Tongue (tissue), 1 donor: ENCODE measurements at regions not wholly inside any gene's neighbourhood (a gene's known extent, or its start where the extent isn't known, plus 50 kb on each side); places are given as distances from the start of the nearest gene placed in this dataset.
"Not testable (repeated sequence)": the region's sequence is repeated elsewhere in the genome, so short reads cannot be mapped to it uniquely, and the experiment has no call there.

Source experiments
- DNase-seq: peaks from one replicate; pipeline ENCODE4 v3.0.0-alpha.2; 2015

- DNase-seq, result no peak
These were observed 187.3 kb downstream of the CYB561 start for GRCh38 chr17:63258785-63259184.

GRCh38 chr17:63262751-63263476 lies 183.2 kb downstream of the CYB561 start:
- no peak for DNase-seq

- DNase-seq, result no peak
These were observed 180.6 kb downstream of the CYB561 start for GRCh38 chr17:63265526-63265925.

- no peak for DNase-seq
These were observed 178.3 kb downstream of the CYB561 start for GRCh38 chr17:63267846-63268245.

- DNase-seq, result no peak
These were observed 177.3 kb downstream of the CYB561 start for GRCh38 chr17:63268827-63269226.

- no peak for DNase-seq
These were observed 175.5 kb downstream of the CYB561 start for GRCh38 chr17:63270610-63271009.

- DNase-seq, result peak; percentile 54
These were observed 172.0 kb downstream of the CYB561 start for GRCh38 chr17:63274146-63274545.

GRCh38 chr17:63275318-63275970 lies 170.7 kb downstream of the CYB561 start:
- no peak for DNase-seq

GRCh38 chr17:63275971-63276745 lies 169.9 kb downstream of the CYB561 start:
- peak; percentile 42 for DNase-seq

GRCh38 chr17:63276821-63277220 lies 169.3 kb downstream of the CYB561 start:
- no peak for DNase-seq

GRCh38 chr17:63277629-63278028 lies 168.5 kb downstream of the CYB561 start:
- no peak for DNase-seq

- DNase-seq, result no peak
These were observed 167.2 kb downstream of the CYB561 start for GRCh38 chr17:63278728-63279442.

GRCh38 chr17:63279498-63280230 lies 166.4 kb downstream of the CYB561 start:
- DNase-seq, result no peak

GRCh38 chr17:63282455-63282854 lies 163.7 kb downstream of the CYB561 start:
- no peak for DNase-seq

GRCh38 chr17:63285551-63285950 lies 160.6 kb downstream of the CYB561 start:
- DNase-seq, result no peak

GRCh38 chr17:63286254-63286653 lies 159.9 kb downstream of the CYB561 start:
- DNase-seq, result no peak

- not testable (repeated sequence) for DNase-seq
These were observed 159.1 kb downstream of the CYB561 start for GRCh38 chr17:63287006-63287405.

GRCh38 chr17:63289931-63290330 lies 156.2 kb downstream of the CYB561 start:
- DNase-seq, result no peak

GRCh38 chr17:63290351-63290750 lies 155.8 kb downstream of the CYB561 start:
- DNase-seq, result no peak

GRCh38 chr17:63290784-63291183 lies 155.3 kb downstream of the CYB561 start:
- DNase-seq, result no peak

GRCh38 chr17:63291258-63291657 lies 154.8 kb downstream of the CYB561 start:
- DNase-seq, result no peak

GRCh38 chr17:63292421-63292820 lies 153.7 kb downstream of the CYB561 start:
- no peak for DNase-seq
